ENCODE measurements at regions not wholly inside any gene's neighbourhood (a gene's known extent, or its start where the extent isn't known, plus 50 kb on each side); places are given as distances from the start of the nearest gene placed in this dataset.

- DNase-seq: no peak
- H3K4me3 ChIP-seq: no peak overlapping the region
- TF ChIP-seq CTCF (IDR thresholded peaks at IDR 0.05): no peak
- ATAC-seq: no peak
- H3K36me3 ChIP-seq (ENCODE audit: insufficient read depth in 1 of 2, low read depth in 1 of 2): no peaks in the 10 kb centered on the region
- no peaks in the 10 kb centered on the region for H3K27me3 ChIP-seq (ENCODE audit: insufficient read depth in 3 of 3, low read length in 2 of 3)
- no peaks in the 10 kb centered on the region for H3K9me3 ChIP-seq
- intact Hi-C loops (cut with DNase I): no loop called here
- H3K4me1 ChIP-seq: no peaks in the 10 kb centered on the region
- no peak overlapping the region for H3K27ac ChIP-seq
- 62 to 64% (median 62%) methylated on average over 1 of the region's 1 CpG for WGBS, 3 donors
These were observed 219.5 kb upstream of the CBLB start for GRCh38 chr3:106088304-106088703.

- TF ChIP-seq CTCF (IDR thresholded peaks at IDR 0.05): no peak
- H3K9me3 ChIP-seq: no peaks in the 10 kb centered on the region
- no peak overlapping the region for H3K4me3 ChIP-seq
- 76 to 95% (median 82%) methylated on average over 3 of the region's 3 CpGs for WGBS, 3 donors
- H3K4me1 ChIP-seq: no peaks in the 10 kb centered on the region
- H3K27me3 ChIP-seq (ENCODE audit: insufficient read depth in 3 of 3, low read length in 2 of 3): no peaks in the 10 kb centered on the region
- DNase-seq (no peak), ATAC-seq (no peak)
- H3K36me3 ChIP-seq (ENCODE audit: insufficient read depth in 1 of 2, low read depth in 1 of 2): no peaks in the 10 kb centered on the region
- no peak overlapping the region for H3K27ac ChIP-seq
- intact Hi-C loops (cut with DNase I): no loop called here
These were observed 220.1 kb upstream of the CBLB start for GRCh38 chr3:106088899-106089298.

- DNase-seq (no peak), ATAC-seq (no peak)
- intact Hi-C loops (cut with DNase I): no loop called here
- no peaks in the 10 kb centered on the region for H3K27me3 ChIP-seq (ENCODE audit: insufficient read depth in 3 of 3, low read length in 2 of 3)
- no peaks in the 10 kb centered on the region for H3K9me3 ChIP-seq
- WGBS, 3 donors: 76 to 85% (median 79%) methylated on average over 1 of the region's 1 CpG
- H3K27ac ChIP-seq: no peak overlapping the region
- H3K36me3 ChIP-seq (ENCODE audit: insufficient read depth in 1 of 2, low read depth in 1 of 2): no peaks in the 10 kb centered on the region
- TF ChIP-seq CTCF (IDR thresholded peaks at IDR 0.05): no peak
- H3K4me1 ChIP-seq: no peaks in the 10 kb centered on the region
- H3K4me3 ChIP-seq: no peak overlapping the region
These were observed 221.0 kb upstream of the CBLB start for GRCh38 chr3:106089806-106090205.

- DNase-seq (no peak), ATAC-seq (no peak)
- no peaks in the 10 kb centered on the region for H3K4me1 ChIP-seq
- H3K9me3 ChIP-seq: no peaks in the 10 kb centered on the region
- no peak for TF ChIP-seq CTCF (IDR thresholded peaks at IDR 0.05)
- intact Hi-C loops (cut with DNase I): no loop called here
- H3K27ac ChIP-seq: no peak overlapping the region
- no peaks in the 10 kb centered on the region for H3K36me3 ChIP-seq (ENCODE audit: insufficient read depth in 1 of 2, low read depth in 1 of 2)
- WGBS, 3 donors: 84 to 95% (median 88%) methylated on average over 2 of the region's 2 CpGs
- H3K4me3 ChIP-seq: no peak overlapping the region
- no peaks in the 10 kb centered on the region for H3K27me3 ChIP-seq (ENCODE audit: insufficient read depth in 3 of 3, low read length in 2 of 3)
These were observed 224.0 kb upstream of the CBLB start for GRCh38 chr3:106092792-106093191.

- Histone ChIP-seq H3K27ac (no peak overlapping the region), H3K9me3 (no peaks in the 10 kb centered on the region), H3K4me1 (no peaks in the 10 kb centered on the region), H3K4me3 (no peak overlapping the region), H3K36me3 (ENCODE audit: insufficient read depth in 1 of 2, low read depth in 1 of 2) (no peaks in the 10 kb centered on the region), H3K27me3 (ENCODE audit: insufficient read depth in 3 of 3, low read length in 2 of 3) (no peaks in the 10 kb centered on the region)
- whole genome bisulfite sequencing, 3 donors: 96 to 98% (median 96%) methylated on average over 3 of the region's 3 CpGs
- ATAC-seq (no peak), DNase-seq (no peak)
- intact Hi-C loops (cut with DNase I): no loop called here
- no peak for TF ChIP-seq CTCF (IDR thresholded peaks at IDR 0.05)
These were observed 224.8 kb upstream of the CBLB start for GRCh38 chr3:106093616-106094015.
